Common myeloid progenitor, CD34-positive (primary cell): ENCODE measurements at regions not wholly inside any gene's neighbourhood (a gene's known extent, or its start where the extent isn't known, plus 50 kb on each side); places are given as distances from the start of the nearest gene placed in this dataset.

Experiments
- CTCF ChIA-PET: fragments of 350-600 bp; sonication (Branson Sonifier 250); formaldehyde crosslinking; loops from one replicate; lab custom pipeline; 2021; ENCODE audit warnings: antibody characterized with exemption; lab: Charles Lee
- POLR2A ChIA-PET: fragments of 350-600 bp; sonication (Branson Sonifier 250); formaldehyde crosslinking; loops from one replicate; lab custom pipeline; 2021; ENCODE audit warnings: antibody characterized with exemption; lab: Charles Lee
- DNase-seq, 3 donors: peaks; one replicate each; pipeline versions ENCODE4 v3.0.0 to v3.0.0-alpha.2; 2013
- H3K27ac ChIP-seq, 2 experiments: 1 replicate in 1 of 2; 2 replicates in 1 of 2; pipeline ENCODE4 v1.7.0; 2013; ENCODE audit warnings: inconsistent platforms in 2 of 2, low read length in 2 of 2, mild to moderate bottlenecking in 2 of 2, low read depth in 1 of 2, moderate library complexity in 1 of 2; ENCODE audit not compliant: severe bottlenecking in 2 of 2, insufficient read depth in 1 of 2, poor library complexity in 1 of 2
- H3K27me3 ChIP-seq, 5 experiments: replicated peaks in 2 of 5; 1 replicate in 3 of 5; 2 replicates in 2 of 5; pipeline versions ENCODE4 v1.6.1 to v1.7.0; 2013; ENCODE audit warnings: low read length in 4 of 5, mild to moderate bottlenecking in 2 of 5, moderate library complexity in 2 of 5, inconsistent platforms in 1 of 5; ENCODE audit not compliant: insufficient read depth in 5 of 5, control insufficient read depth in 4 of 5
- H3K36me3 ChIP-seq, 4 experiments: 1 replicate in 2 of 4; 2 replicates in 2 of 4; pipeline versions ENCODE4 v1.6.1 to v1.7.0; 2013; ENCODE audit warnings: low read length in 3 of 4, control low read depth in 1 of 4, mild to moderate bottlenecking in 1 of 4; ENCODE audit not compliant: control insufficient read depth in 4 of 4, insufficient read depth in 4 of 4
- H3K4me1 ChIP-seq, 4 experiments: 1 replicate in 3 of 4; 2 replicates in 1 of 4; pipeline versions ENCODE4 v1.6.1 to v1.7.1; 2013; ENCODE audit warnings: low read length in 3 of 4, mild to moderate bottlenecking in 3 of 4, control low read depth in 1 of 4, inconsistent platforms in 1 of 4, moderate library complexity in 1 of 4; ENCODE audit not compliant: control insufficient read depth in 4 of 4, insufficient read depth in 4 of 4; ENCODE audit errors: control extremely low read depth in 1 of 4
- H3K4me3 ChIP-seq, 7 experiments: 1 replicate in 4 of 7; 2 replicates in 3 of 7; pipeline versions ENCODE4 v1.5.1 to v1.7.0; 2013; ENCODE audit warnings: mild to moderate bottlenecking in 7 of 7, low read length in 6 of 7, moderate library complexity in 6 of 7, inconsistent platforms in 2 of 7, low read depth in 2 of 7, control low read depth in 1 of 7; ENCODE audit not compliant: insufficient read depth in 4 of 7, control insufficient read depth in 1 of 7; ENCODE audit errors: extremely low read depth in 1 of 7
- H3K9me3 ChIP-seq, 5 experiments: 1 replicate in 4 of 5; 2 replicates in 1 of 5; pipeline versions ENCODE4 v1.6.1 to v1.7.1; 2013; ENCODE audit warnings: low read length in 4 of 5, mild to moderate bottlenecking in 2 of 5, inconsistent platforms in 1 of 5, low read depth in 1 of 5, moderate library complexity in 1 of 5; ENCODE audit not compliant: control insufficient read depth in 4 of 5, insufficient read depth in 2 of 5; ENCODE audit errors: control extremely low read depth in 1 of 5
- WGBS: methylation state at CpG from one replicate; pipeline ENCODE4 v1.1.5; 2013; ENCODE audit not compliant: insufficient coverage; 5-methylcytosine and 5-hydroxymethylcytosine counted together

GRCh38 chr1:14262637-14263036, 335.8 kb upstream of the KAZN start:
- peaks cover 0 to 29% (median 3%) of the 10 kb centered on the region in 5 experiments for H3K27me3 ChIP-seq
- ChIA-PET POLR2A (no interaction called here), CTCF (no interaction called here)
- 69% methylated on average over 5 of the region's 8 CpGs for WGBS
- H3K4me3 ChIP-seq = no peak overlapping the region
- no peaks in the 10 kb centered on the region for H3K36me3 ChIP-seq
- no peaks in the 10 kb centered on the region for H3K9me3 ChIP-seq
- no peak overlapping the region for H3K27ac ChIP-seq
- H3K4me1 ChIP-seq = no peaks in the 10 kb centered on the region
- no peak for DNase-seq

- peaks cover 0 to 29% (median 3%) of the 10 kb centered on the region in 5 experiments for H3K27me3 ChIP-seq
- 93% methylated on average over 3 of the region's 3 CpGs for WGBS
- no peak for DNase-seq
- H3K36me3 ChIP-seq = no peaks in the 10 kb centered on the region
- H3K4me1 ChIP-seq = no peaks in the 10 kb centered on the region
- CTCF ChIA-PET = no interaction called here
- H3K27ac ChIP-seq = no peak overlapping the region
- H3K9me3 ChIP-seq = no peaks in the 10 kb centered on the region
- POLR2A ChIA-PET = no interaction called here
- no peak overlapping the region for H3K4me3 ChIP-seq
These were observed 335.3 kb upstream of the KAZN start for GRCh38 chr1:14263225-14263624.

- CTCF ChIA-PET = no interaction called here
- POLR2A ChIA-PET = no interaction called here
- no peak for DNase-seq
- Histone ChIP-seq H3K9me3 (no peaks in the 10 kb centered on the region), H3K4me1 (no peaks in the 10 kb centered on the region), H3K36me3 (no peaks in the 10 kb centered on the region), H3K27ac (no peak overlapping the region), H3K4me3 (no peak overlapping the region), H3K27me3 (peaks cover 0 to 29% (median 3%) of the 10 kb centered on the region in 5 experiments)
- 86% methylated on average over 2 of the region's 3 CpGs for WGBS
These were observed 334.8 kb upstream of the KAZN start for GRCh38 chr1:14263671-14264070.

- Histone ChIP-seq H3K4me3 (no peak overlapping the region), H3K27ac (no peak overlapping the region), H3K36me3 (no peaks in the 10 kb centered on the region), H3K27me3 (peaks cover 0 to 26% (median 2%) of the 10 kb centered on the region in 5 experiments), H3K9me3 (no peaks in the 10 kb centered on the region), H3K4me1 (no peaks in the 10 kb centered on the region)
- CTCF ChIA-PET = no interaction called here
- 92% methylated on average over 2 of the region's 2 CpGs for WGBS
- DNase-seq = no peak
- POLR2A ChIA-PET = no interaction called here
These were observed 333.0 kb upstream of the KAZN start for GRCh38 chr1:14265495-14265894.

DNA sequence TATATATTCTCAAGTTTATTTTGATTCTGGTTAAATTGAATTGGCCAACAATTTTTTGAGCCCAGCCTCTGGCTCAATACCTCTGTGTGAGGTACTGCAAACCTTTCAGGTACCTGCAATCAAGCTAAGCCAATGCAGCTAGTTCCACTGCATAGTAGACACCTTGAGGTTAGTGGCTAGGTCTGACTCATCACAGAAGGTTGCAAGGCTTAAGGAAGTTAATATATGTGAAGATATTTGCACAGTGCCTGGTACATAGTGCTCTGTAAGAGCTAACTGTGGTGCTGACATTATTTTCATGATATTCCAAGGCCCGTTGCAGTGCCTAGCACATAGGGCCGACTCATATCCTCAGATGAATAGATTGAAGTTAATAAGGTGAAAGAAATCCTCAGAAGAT, 330.5 kb upstream of the KAZN start:
- ChIA-PET POLR2A (no interaction called here), CTCF (no interaction called here)
- Histone ChIP-seq H3K27ac (no peak overlapping the region), H3K4me3 (no peak overlapping the region), H3K4me1 (no peaks in the 10 kb centered on the region), H3K27me3 (peaks cover 0 to 13% (median 0%) of the 10 kb centered on the region in 5 experiments), H3K9me3 (no peaks in the 10 kb centered on the region), H3K36me3 (no peaks in the 10 kb centered on the region)
- WGBS = 90% methylated on average over 2 of the region's 2 CpGs
- DNase-seq = no peak

- H3K36me3 ChIP-seq = no peaks in the 10 kb centered on the region
- ChIA-PET CTCF (no interaction called here), POLR2A (no interaction called here)
- no peak overlapping the region for H3K4me3 ChIP-seq
- no peak overlapping the region for H3K27ac ChIP-seq
- no peaks in the 10 kb centered on the region for H3K4me1 ChIP-seq
- H3K9me3 ChIP-seq = no peaks in the 10 kb centered on the region
- H3K27me3 ChIP-seq = peaks cover 0 to 2% (median 0%) of the 10 kb centered on the region in 5 experiments
- WGBS = 98% methylated on average over 7 of the region's 7 CpGs
- no peak for DNase-seq
These were observed 327.7 kb upstream of the KAZN start for GRCh38 chr1:14270821-14271220.

DNA sequence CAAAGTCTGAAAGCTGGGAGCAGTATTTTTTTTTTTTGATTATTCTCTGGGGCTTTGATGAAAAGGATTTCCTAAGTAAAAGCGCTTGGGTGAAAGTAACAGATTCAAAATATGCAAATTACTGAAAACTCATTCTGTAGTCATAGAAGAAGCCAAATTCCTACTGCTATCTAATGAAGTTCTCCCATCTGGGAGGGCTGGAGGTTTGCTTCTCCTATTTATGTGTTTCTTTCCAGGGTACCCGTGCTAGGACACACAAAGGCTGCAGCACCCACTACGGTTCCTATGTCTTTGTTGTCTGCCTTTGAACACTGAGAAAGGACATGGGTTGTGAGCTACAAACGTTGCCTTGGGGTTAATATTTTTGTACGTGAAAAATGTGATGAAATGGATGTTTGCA, 324.7 kb upstream of the KAZN start:
- Histone ChIP-seq H3K4me1 (no peaks in the 10 kb centered on the region), H3K4me3 (no peak overlapping the region), H3K27ac (no peak overlapping the region), H3K27me3 (peaks cover 0 to 4% (median 0%) of the 10 kb centered on the region in 5 experiments), H3K36me3 (no peaks in the 10 kb centered on the region), H3K9me3 (no peaks in the 10 kb centered on the region)
- no peak for DNase-seq
- ChIA-PET POLR2A (no interaction called here), CTCF (no interaction called here)
- WGBS = 100% methylated on average over 3 of the region's 5 CpGs
